HepG2 (cell line): ENCODE measurements at regions not wholly inside any gene's neighbourhood (a gene's known extent, or its start where the extent isn't known, plus 50 kb on each side); places are given as distances from the start of the nearest gene placed in this dataset.
"Not testable (repeated sequence)": the region's sequence is repeated elsewhere in the genome, so short reads cannot be mapped to it uniquely, and the experiment has no call there.

Source experiments
- ATAC-seq: fragments of 200-7000 bp; cut with Tn5 transposase; 3 replicates; pipeline ENCODE4 v1.9.1; 2020; ENCODE audit warnings: mild to moderate bottlenecking, moderate library complexity
- BruUV-seq: library from RNA; stranded (reverse); fragments of 400-500 nt; replicated peaks from 2 replicates; lab custom pipeline; 2021; lab: Mats Ljungman, UMichigan
- CTCF ChIA-PET: fragments of 300-600 bp; formaldehyde crosslinking; extraction: SDS; loops from one replicate; lab custom pipeline; 2021; ENCODE audit warnings: low total read pairs, inconsistent platforms, low intra/inter-chr PET ratio; lab: Yijun Ruan, JAX
- POLR2A ChIA-PET: fragments of 350-600 bp; sonication (Branson Sonifier 250); formaldehyde crosslinking; loops from one replicate; lab custom pipeline; 2020; ENCODE audit warnings: antibody characterized with exemption, inconsistent platforms; lab: Yijun Ruan, JAX
- DNase-seq: peaks from one replicate; pipeline ENCODE4 v3.0.0-alpha.2; 2015; ENCODE audit warnings: low spot score
- FAIRE-seq: peaks from 3 replicates; lab custom pipeline; 2011; peaks lifted over from hg19 to GRCh38; lab: Jason Lieb, UNC
- H2AFZ ChIP-seq: one replicate; pipeline ENCODE4 v1.6.1; 2011; ENCODE audit warnings: low read length, inconsistent platforms
- H3K27ac ChIP-seq: fragments of 300-600 bp; 3 replicates; pipeline ENCODE4 v1.8.0; 2011; ENCODE audit warnings: mixed run types, mild to moderate bottlenecking, mixed read lengths, low read length, inconsistent platforms; ENCODE audit not compliant: insufficient read depth; ENCODE audit errors: extremely low read length
- H3K27me3 ChIP-seq, 2 experiments: fragments of 200-600 bp in 1 of 2; 2 replicates in 1 of 2; 3 replicates in 1 of 2; pipeline versions ENCODE4 v1.6.0 to v1.8.0; 2011; ENCODE audit warnings: low read length in 2 of 2, mild to moderate bottlenecking in 2 of 2, moderate library complexity in 2 of 2, inconsistent platforms in 1 of 2; ENCODE audit not compliant: insufficient read depth in 2 of 2, control insufficient read depth in 1 of 2
- H3K36me3 ChIP-seq, 2 experiments: fragments of 200-600 bp in 1 of 2; replicated peaks in 1 of 2; 2 replicates in 1 of 2; 3 replicates in 1 of 2; pipeline versions ENCODE4 v1.5.1 to v1.8.0; 2011; ENCODE audit warnings: low read length in 2 of 2, inconsistent platforms in 1 of 2; ENCODE audit not compliant: insufficient read depth in 2 of 2, control insufficient read depth in 1 of 2
- H3K4me1 ChIP-seq: 2 replicates; pipeline ENCODE4 v1.5.1; 2012; ENCODE audit warnings: low read length, inconsistent platforms; ENCODE audit not compliant: insufficient read depth
- H3K4me2 ChIP-seq: 2 replicates; pipeline ENCODE4 v1.6.0; 2011; ENCODE audit warnings: low read depth, low read length, inconsistent platforms
- H3K4me3 ChIP-seq, 3 experiments: fragments of 200-600 bp in 1 of 3; sonication (generic), shearing (Covaris generic) in 1 of 3; replicated peaks in 1 of 3; 2 replicates each; pipeline ENCODE4 v1.5.1; 2011 to 2016; ENCODE audit warnings: low read length in 3 of 3, inconsistent platforms in 2 of 3, low read depth in 2 of 3, mild to moderate bottlenecking in 2 of 3, control low read depth in 1 of 3, mixed read lengths in 1 of 3; ENCODE audit not compliant: insufficient read depth in 1 of 3
- H3K79me2 ChIP-seq: one replicate; pipeline ENCODE4 v1.6.1; 2011; ENCODE audit warnings: low read length, inconsistent platforms; ENCODE audit not compliant: insufficient read depth
- H3K9ac ChIP-seq: 2 replicates; pipeline ENCODE4 v1.6.0; 2011; ENCODE audit warnings: mild to moderate bottlenecking, low read depth, low read length, inconsistent platforms; ENCODE audit not compliant: insufficient read depth
- H3K9me3 ChIP-seq: 2 replicates; pipeline ENCODE4 v1.5.1; 2012; ENCODE audit warnings: mild to moderate bottlenecking, low read length
- H4K20me1 ChIP-seq: 2 replicates; pipeline ENCODE4 v1.6.0; 2011; ENCODE audit warnings: inconsistent platforms, mild to moderate bottlenecking, low read length, moderate library complexity; ENCODE audit not compliant: insufficient read depth
- ARID2 ChIP-seq: sonication (generic); formaldehyde crosslinking; IDR thresholded peaks from 2 replicates; pipeline ENCODE4 v1.8.1; 2022; ENCODE audit warnings: mild to moderate bottlenecking, missing genetic modification reagents, borderline replicate concordance
- MED1 ChIP-seq: sonication (generic); formaldehyde crosslinking; IDR thresholded peaks from 2 replicates; pipeline ENCODE4 v1.4.0; 2020; ENCODE audit warnings: missing genetic modification reagents
- PCBP1 ChIP-seq: fragments of 200-400 bp; formaldehyde crosslinking; IDR thresholded peaks from 2 replicates; pipeline ENCODE4 v1.6.1; 2017; ENCODE audit warnings: mild to moderate bottlenecking, low read depth, low read length, borderline replicate concordance
- ZKSCAN5 ChIP-seq: sonication (generic); formaldehyde crosslinking; IDR thresholded peaks from 2 replicates; pipeline ENCODE4 v1.5.1; 2020; ENCODE audit warnings: mild to moderate bottlenecking, missing genetic modification reagents
- ZNF326 ChIP-seq: sonication (generic); formaldehyde crosslinking; IDR thresholded peaks from 2 replicates; pipeline ENCODE4 v1.4.0; 2020; ENCODE audit warnings: missing genetic modification reagents, borderline replicate concordance
- ZNF431 ChIP-seq: sonication (generic); formaldehyde crosslinking; IDR thresholded peaks from 2 replicates; pipeline ENCODE4 v1.9.0; 2022; ENCODE audit warnings: missing genetic modification reagents, low read depth, mild to moderate bottlenecking, borderline replicate concordance
- WGBS: methylation state at CpG from one replicate; pipeline ENCODE4 v1.1.6; 2017; ENCODE audit warnings: low lambda C conversion rate; 5-methylcytosine and 5-hydroxymethylcytosine counted together
- in situ Hi-C: cut with HindIII; loops from 2 replicates; pipeline ENCODE4 v1.10.0; 2017; ENCODE audit warnings: low pct_unique_long_range_greater_than_20kb; ENCODE audit not compliant: extremely low pct_ligation_motif_present
- intact Hi-C: fragments of 100-400 bp; cut with micrococcal nuclease; formaldehyde crosslinking; loops from one replicate; pipeline ENCODE4 v1.10.0; 2022; ENCODE audit not compliant: unreplicated experiment

- no peak overlapping the region for H2AFZ ChIP-seq
- H3K9ac ChIP-seq: no peak overlapping the region
- no peak for DNase-seq
- ChIA-PET POLR2A (no interaction called here), CTCF (no interaction called here)
- H3K4me3 ChIP-seq: no peak overlapping the region
- H3K4me2 ChIP-seq: no peak overlapping the region
- no peaks in the 10 kb centered on the region for H3K79me2 ChIP-seq
- no peaks in the 10 kb centered on the region for H3K27me3 ChIP-seq
- no peaks in the 10 kb centered on the region for H3K36me3 ChIP-seq
- H3K4me1 ChIP-seq: no peaks in the 10 kb centered on the region
- no peak overlapping the region for H3K27ac ChIP-seq
- no peaks in the 10 kb centered on the region for H4K20me1 ChIP-seq
- intact Hi-C loops: no loop called here
- no peak for ATAC-seq
- WGBS: no CpG with 5 or more reads among the region's 3 CpGs
- FAIRE-seq: no peak
- TF ChIP-seq ZKSCAN5 (CRISPR knock-in tag) (no peak), PCBP1 (no peak)
- in situ Hi-C loops: no loop called here
- H3K9me3 ChIP-seq: peaks cover 9% of the 10 kb centered on the region; the same call in 1 of the 2 replicates
- BruUV-seq: no TSS peak
Measured at GRCh38 chr11:87589082-87589481, 551.3 kb downstream of the TMEM135 start.

GRCh38 chr11:87585613-87586012, 547.9 kb downstream of the TMEM135 start:
- H3K36me3 ChIP-seq, CTCF ChIA-PET, H3K9me3 ChIP-seq, H3K9ac ChIP-seq, FAIRE-seq, BruUV-seq, H3K4me1 ChIP-seq, POLR2A ChIA-PET, DNase-seq, intact Hi-C loops, H3K4me2 ChIP-seq, H4K20me1 ChIP-seq, H2AFZ ChIP-seq, H3K4me3 ChIP-seq, H3K27me3 ChIP-seq, in situ Hi-C loops, H3K79me2 ChIP-seq, ATAC-seq, H3K27ac ChIP-seq: not testable (repeated sequence)
- WGBS: 0% methylated on average over 1 of the region's 1 CpG

GRCh38 chr11:87583931-87584330, 546.2 kb downstream of the TMEM135 start:
- ATAC-seq: no peak
- 4% methylated on average over 2 of the region's 2 CpGs for WGBS
- intact Hi-C loops (no loop called here), in situ Hi-C loops (no loop called here)
- H3K4me1 ChIP-seq: no peaks in the 10 kb centered on the region
- peaks cover 9% of the 10 kb centered on the region; the same call in 1 of the 2 replicates for H3K9me3 ChIP-seq
- H3K4me3 ChIP-seq: no peak overlapping the region
- CTCF ChIA-PET: no interaction called here
- no peaks in the 10 kb centered on the region for H3K36me3 ChIP-seq
- H2AFZ ChIP-seq: no peak overlapping the region
- BruUV-seq: no TSS peak
- no peak overlapping the region for H3K27ac ChIP-seq
- H3K9ac ChIP-seq: no peak overlapping the region
- H4K20me1 ChIP-seq: no peaks in the 10 kb centered on the region
- POLR2A ChIA-PET: no interaction called here
- H3K79me2 ChIP-seq: no peaks in the 10 kb centered on the region
- no peak overlapping the region for H3K4me2 ChIP-seq
- TF ChIP-seq ZNF431 (CRISPR knock-in tag) (no peak), ZNF326 (no peak), MED1 (CRISPR knock-in tag) (no peak), ARID2 (no peak)
- DNase-seq: no peak
- H3K27me3 ChIP-seq: no peaks in the 10 kb centered on the region
- no peak for FAIRE-seq
